ENCODE measurements at regions not wholly inside any gene's neighbourhood (a gene's known extent, or its start where the extent isn't known, plus 50 kb on each side); places are given as distances from the start of the nearest gene placed in this dataset.

GRCh38 chr5:107146901-107147300 lies 523.8 kb downstream of the EFNA5 start:
- DNase-seq (no peak), ATAC-seq (no peak)

GRCh38 chr5:107135391-107135790 lies 535.3 kb downstream of the EFNA5 start:
- no peak for ATAC-seq
- no peak for DNase-seq

GRCh38 chr5:107134931-107135330 lies 535.8 kb downstream of the EFNA5 start:
- ATAC-seq (no peak), DNase-seq (no peak)

- DNase-seq (no peak), ATAC-seq (no peak)
Observed at GRCh38 chr5:107129051-107129450, 541.7 kb downstream of the EFNA5 start.

- no peak for DNase-seq
Observed at GRCh38 chr5:107127878-107128277, 542.9 kb downstream of the EFNA5 start.

GRCh38 chr5:107126341-107126740 lies 544.4 kb downstream of the EFNA5 start:
- DNase-seq = no peak

More at GRCh38 chr5:107127878-107128277, 542.9 kb downstream of the EFNA5 start:
- no peak for ATAC-seq

GRCh38 chr5:107124376-107124775 lies 546.4 kb downstream of the EFNA5 start:
- no peak for DNase-seq
- no peak for ATAC-seq

More at GRCh38 chr5:107126341-107126740, 544.4 kb downstream of the EFNA5 start:
- ATAC-seq = no peak

GRCh38 chr5:107123014-107123413 lies 547.7 kb downstream of the EFNA5 start:
- ATAC-seq (no peak), DNase-seq (no peak)

GRCh38 chr5:107121793-107122519 lies 548.8 kb downstream of the EFNA5 start:
- ATAC-seq (no peak), DNase-seq (no peak)

- DNase-seq = no peak
- ATAC-seq = no peak
Observed at GRCh38 chr5:107119656-107120055, 551.1 kb downstream of the EFNA5 start.

- DNase-seq = no peak
- ATAC-seq = no peak
Observed at GRCh38 chr5:107118184-107119019, 552.3 kb downstream of the EFNA5 start.

GRCh38 chr5:107112216-107112615 lies 558.5 kb downstream of the EFNA5 start:
- DNase-seq = no peak
- ATAC-seq = no peak

- no peak for ATAC-seq
Observed at GRCh38 chr5:107104040-107104995, 566.4 kb downstream of the EFNA5 start.

GRCh38 chr5:107103522-107103921 lies 567.2 kb downstream of the EFNA5 start:
- DNase-seq (no peak), ATAC-seq (no peak)

More at GRCh38 chr5:107104040-107104995, 566.4 kb downstream of the EFNA5 start:
- DNase-seq = no peak

GRCh38 chr5:107100121-107100520 lies 570.6 kb downstream of the EFNA5 start:
- ATAC-seq (no peak), DNase-seq (no peak)

- no peak for DNase-seq
- ATAC-seq = no peak
Observed at GRCh38 chr5:107099506-107099905, 571.2 kb downstream of the EFNA5 start.

- DNase-seq (no peak), ATAC-seq (no peak)
Observed at GRCh38 chr5:107092695-107093094, 578.0 kb downstream of the EFNA5 start.

- no peak for ATAC-seq
Observed at GRCh38 chr5:107090506-107090905, 580.2 kb downstream of the EFNA5 start.

GRCh38 chr5:107088907-107089306 lies 581.8 kb downstream of the EFNA5 start:
- DNase-seq = no peak

More at GRCh38 chr5:107090506-107090905, 580.2 kb downstream of the EFNA5 start:
- no peak for DNase-seq

GRCh38 chr5:107085572-107085971 lies 585.2 kb downstream of the EFNA5 start:
- DNase-seq (no peak), ATAC-seq (no peak)

More at GRCh38 chr5:107088907-107089306, 581.8 kb downstream of the EFNA5 start:
- no peak for ATAC-seq

- no peak for ATAC-seq
Observed at GRCh38 chr5:107074996-107075395, 595.7 kb downstream of the EFNA5 start.

GRCh38 chr5:107072967-107073366 lies 597.8 kb downstream of the EFNA5 start:
- DNase-seq (no peak), ATAC-seq (no peak)

More at GRCh38 chr5:107074996-107075395, 595.7 kb downstream of the EFNA5 start:
- no peak for DNase-seq
